ENCODE measurements at regions not wholly inside any gene's neighbourhood (a gene's known extent, or its start where the extent isn't known, plus 50 kb on each side); places are given as distances from the start of the nearest gene placed in this dataset.

GRCh38 chr5:2193142-2193541 lies 310.4 kb upstream of the IRX4 start:
- no peak for DNase-seq

- no peak for DNase-seq
Measured at GRCh38 chr5:2192496-2192895, 309.8 kb upstream of the IRX4 start.

GRCh38 chr5:2191972-2192371 lies 309.2 kb upstream of the IRX4 start:
- no peak for DNase-seq

- no peak for DNase-seq
Measured at GRCh38 chr5:2190549-2190948, 307.8 kb upstream of the IRX4 start.

GRCh38 chr5:2188661-2189060 lies 305.9 kb upstream of the IRX4 start:
- DNase-seq: no peak

GRCh38 chr5:2188137-2188536 lies 305.4 kb upstream of the IRX4 start:
- no peak for DNase-seq

GRCh38 chr5:2187687-2188086 lies 305.0 kb upstream of the IRX4 start:
- DNase-seq: no peak

- no peak for DNase-seq
Measured at GRCh38 chr5:2187156-2187555, 304.4 kb upstream of the IRX4 start.

- no peak for DNase-seq
Measured at GRCh38 chr5:2186472-2187015, 303.8 kb upstream of the IRX4 start.

- DNase-seq: no peak
Measured at GRCh38 chr5:2185646-2186471, 303.1 kb upstream of the IRX4 start.

- no peak for DNase-seq
Measured at GRCh38 chr5:2184563-2185540, 302.1 kb upstream of the IRX4 start.

GRCh38 chr5:2184026-2184366 lies 301.3 kb upstream of the IRX4 start:
- DNase-seq: no peak

- no peak for DNase-seq
Measured at GRCh38 chr5:2183154-2184025, 300.7 kb upstream of the IRX4 start.

GRCh38 chr5:2182020-2182419 lies 299.3 kb upstream of the IRX4 start:
- DNase-seq: no peak

- DNase-seq: no peak
Measured at GRCh38 chr5:2181557-2181956, 298.8 kb upstream of the IRX4 start.

- DNase-seq: no peak
Measured at GRCh38 chr5:2181149-2181548, 298.4 kb upstream of the IRX4 start.

GRCh38 chr5:2180456-2180855 lies 297.7 kb upstream of the IRX4 start:
- no peak for DNase-seq

GRCh38 chr5:2179861-2180260 lies 297.1 kb upstream of the IRX4 start:
- no peak for DNase-seq

GRCh38 chr5:2178528-2178927 lies 295.8 kb upstream of the IRX4 start:
- no peak for DNase-seq

GRCh38 chr5:2178071-2178477 lies 295.3 kb upstream of the IRX4 start:
- DNase-seq: no peak

GRCh38 chr5:2177244-2177643 lies 294.5 kb upstream of the IRX4 start:
- no peak for DNase-seq

- DNase-seq: no peak
Measured at GRCh38 chr5:2176581-2176980, 293.9 kb upstream of the IRX4 start.

Measured in NCI-H1436 (cell line).